Aorta (tissue), 5 donors: ENCODE measurements at regions not wholly inside any gene's neighbourhood (a gene's known extent, or its start where the extent isn't known, plus 50 kb on each side); places are given as distances from the start of the nearest gene placed in this dataset.

Experiments
- ATAC-seq: fragments of 200-7000 bp; cut with Tn5 transposase; one replicate; pipeline ENCODE4 v1.9.1; 2022; ENCODE audit warnings: moderate library complexity; ENCODE audit not compliant: low FRiP score
- DNase-seq, 2 donors: peaks; one replicate each; pipeline ENCODE4 v3.0.0-alpha.2; 2020
- H3K27ac ChIP-seq, 2 donors: one replicate each; pipeline ENCODE4 v1.5.1; 2013; ENCODE audit warnings: low read length in 2 of 2, mild to moderate bottlenecking in 2 of 2, moderate library complexity in 2 of 2, control low read depth in 1 of 2, inconsistent platforms in 1 of 2, low read depth in 1 of 2
- H3K27me3 ChIP-seq, 2 donors: one replicate each; pipeline ENCODE4 v1.6.1; 2013; ENCODE audit warnings: control low read depth in 1 of 2, low read length in 1 of 2, mild to moderate bottlenecking in 1 of 2, moderate library complexity in 1 of 2; ENCODE audit not compliant: insufficient read depth in 2 of 2, control insufficient read depth in 1 of 2
- H3K36me3 ChIP-seq, 2 donors: one replicate each; pipeline ENCODE4 v1.6.1; 2013; ENCODE audit warnings: control low read depth in 1 of 2, low read length in 1 of 2, mild to moderate bottlenecking in 1 of 2; ENCODE audit not compliant: insufficient read depth in 2 of 2, control insufficient read depth in 1 of 2
- H3K4me1 ChIP-seq, 2 donors: one replicate each; pipeline ENCODE4 v1.6.1; 2013; ENCODE audit warnings: low read length in 2 of 2, control low read depth in 1 of 2, mild to moderate bottlenecking in 1 of 2, moderate library complexity in 1 of 2; ENCODE audit not compliant: insufficient read depth in 2 of 2, control insufficient read depth in 1 of 2
- H3K4me3 ChIP-seq, 2 donors: one replicate each; pipeline ENCODE4 v1.5.1; 2013; ENCODE audit warnings: low read length in 2 of 2, control low read depth in 1 of 2, mild to moderate bottlenecking in 1 of 2
- H3K9me3 ChIP-seq: one replicate; pipeline ENCODE4 v1.6.1; 2013; ENCODE audit warnings: mild to moderate bottlenecking, low read length; ENCODE audit not compliant: control insufficient read depth
- WGBS, 2 donors: extraction: QIAGEN DNeasy Blood & Tissue Kit; methylation state at CpG; one replicate each; pipeline ENCODE4 v1.1.7; 2013; 5-methylcytosine and 5-hydroxymethylcytosine counted together
- intact Hi-C, 2 donors: fragments of 100-400 bp; cut with DNase I; formaldehyde crosslinking; loops; one replicate each; pipeline versions ENCODE4 v1.14.2 to v1.15.0; 2022
- donor health status: healthy with polysubstance abuse.
- donor health status: Bipolar disorder and iron deficiency.
- donor health status: DM: no; HTN: no; CAD: no.
- donor health status: DM: no; HTN: no; CAD: no.
- donor health status: DM: yes; HTN: yes; CAD: no.

DNA sequence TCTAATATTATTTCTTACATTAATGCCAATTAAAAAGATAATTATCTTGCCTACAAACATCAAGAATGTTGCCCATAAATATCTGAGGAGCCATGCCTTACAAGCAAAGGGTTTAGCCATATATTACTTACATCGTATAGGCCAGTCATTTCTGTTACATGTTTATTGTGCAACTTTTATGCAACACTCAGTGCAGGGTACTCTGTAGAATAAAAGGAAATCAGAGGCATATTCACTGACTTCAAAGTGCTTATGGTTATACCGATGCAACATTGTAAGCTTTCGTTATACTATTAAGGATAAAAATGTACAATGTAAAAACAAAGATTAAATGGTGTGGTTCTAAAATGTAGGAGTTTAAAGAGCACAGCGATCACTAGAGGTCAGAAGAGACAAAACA, 315.9 kb downstream of the PCDH10 start:
- Histone ChIP-seq H3K27me3 (no peaks in the 10 kb centered on the region), H3K4me3 (no peak overlapping the region), H3K9me3 (no peaks in the 10 kb centered on the region), H3K36me3 (no peaks in the 10 kb centered on the region), H3K27ac (no peak overlapping the region), H3K4me1 (no peaks in the 10 kb centered on the region)
- intact Hi-C loops = no loop called here
- no peak for ATAC-seq
- WGBS, 2 donors = 61 to 71% methylated on average over 4 of the region's 4 CpGs
- no peak for DNase-seq

DNA sequence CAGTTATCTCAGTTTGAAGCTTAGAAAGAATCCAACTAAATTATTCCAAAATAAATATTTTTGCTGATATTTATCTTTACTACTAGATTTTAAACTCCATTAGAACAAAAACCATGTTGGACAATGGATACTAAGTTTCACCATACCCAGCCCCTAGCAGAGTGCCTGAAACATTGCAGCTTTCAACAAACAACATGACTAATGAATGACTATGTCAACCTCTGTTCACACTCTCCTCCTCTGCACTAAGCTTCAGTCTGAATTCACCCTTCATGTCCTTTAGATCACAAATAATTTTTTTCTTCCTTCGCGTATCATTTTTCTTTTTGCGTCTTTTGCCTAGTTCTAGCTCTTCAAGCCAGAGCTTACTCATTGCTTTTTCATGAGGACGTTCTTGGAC, 315.2 kb downstream of the PCDH10 start:
- Histone ChIP-seq H3K27ac (no peak overlapping the region), H3K9me3 (no peaks in the 10 kb centered on the region), H3K36me3 (no peaks in the 10 kb centered on the region), H3K27me3 (no peaks in the 10 kb centered on the region), H3K4me1 (no peaks in the 10 kb centered on the region), H3K4me3 (no peak overlapping the region)
- intact Hi-C loops = no loop called here
- DNase-seq (no peak), ATAC-seq (no peak)
- WGBS, 2 donors = 39 to 42% methylated on average over 4 of the region's 4 CpGs

DNA sequence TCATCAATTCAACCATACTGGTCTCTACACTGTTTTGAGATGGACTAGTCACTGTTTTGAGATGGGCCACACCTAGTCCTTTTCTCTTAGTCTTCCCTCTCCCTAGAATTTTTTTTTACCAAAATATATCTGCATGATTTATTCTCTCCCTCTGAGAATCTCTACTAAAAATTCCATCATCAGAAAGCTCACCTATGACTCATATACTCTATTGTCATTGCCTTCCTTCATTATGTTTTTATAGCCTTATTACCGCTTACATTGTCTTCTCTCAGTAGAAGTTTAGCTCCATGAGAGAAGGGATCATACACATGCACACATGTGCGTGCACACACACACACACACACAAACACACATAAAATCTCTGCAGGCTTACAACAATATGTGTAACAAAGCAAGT, 303.6 kb downstream of the PCDH10 start:
- Histone ChIP-seq H3K9me3 (no peaks in the 10 kb centered on the region), H3K27me3 (no peaks in the 10 kb centered on the region), H3K27ac (no peak overlapping the region), H3K36me3 (no peaks in the 10 kb centered on the region), H3K4me1 (no peaks in the 10 kb centered on the region), H3K4me3 (no peak overlapping the region)
- WGBS, 2 donors = 93 to 98% methylated on average over 2 of the region's 2 CpGs
- intact Hi-C loops = no loop called here
- DNase-seq = no peak
- ATAC-seq = no peak

DNA sequence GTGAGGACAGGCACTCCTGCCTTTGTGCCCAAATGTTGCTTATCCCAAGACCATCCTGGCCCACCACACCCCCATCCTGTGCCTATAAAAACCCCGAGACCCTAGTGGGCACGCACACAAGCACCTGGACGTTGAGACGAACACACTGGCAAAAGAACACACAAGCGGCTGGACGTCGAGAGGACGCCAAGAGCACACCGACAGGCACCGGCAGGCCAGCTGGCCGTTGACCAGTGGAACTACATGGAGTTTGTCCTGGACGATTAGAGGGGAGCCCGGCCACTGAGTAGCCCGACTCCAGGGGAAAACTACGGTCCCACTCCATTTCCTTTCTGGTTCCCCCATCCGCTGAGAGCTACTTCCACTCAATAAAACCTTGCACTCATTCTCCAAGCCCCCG, 301.7 kb downstream of the PCDH10 start:
- Histone ChIP-seq H3K9me3 (no peaks in the 10 kb centered on the region), H3K36me3 (no peaks in the 10 kb centered on the region), H3K4me3 (no peak overlapping the region), H3K27me3 (no peaks in the 10 kb centered on the region), H3K4me1 (no peaks in the 10 kb centered on the region), H3K27ac (no peak overlapping the region)
- ATAC-seq (no peak), DNase-seq (no peak)
- intact Hi-C loops = no loop called here
- WGBS, 2 donors = 94 to 96% methylated on average over 17 of the region's 17 CpGs

DNA sequence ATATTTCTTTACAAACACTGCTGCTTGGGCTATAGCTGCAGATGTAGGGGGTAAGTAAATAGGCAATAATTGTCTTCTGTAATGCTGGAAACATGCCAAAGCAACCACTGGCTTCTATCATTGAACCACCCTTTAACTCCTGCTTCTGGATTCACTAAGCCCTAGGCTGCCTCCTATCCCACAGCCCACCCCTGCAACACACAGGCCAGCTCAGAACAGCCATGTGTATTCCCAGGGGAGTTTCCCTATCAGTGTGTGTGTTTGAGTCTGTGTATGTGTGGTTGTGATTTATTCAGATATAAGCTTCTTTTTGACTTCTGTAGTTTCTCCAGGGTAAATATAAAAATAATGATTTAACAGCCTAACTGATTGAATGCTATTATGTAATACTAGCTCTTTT, 291.3 kb downstream of the PCDH10 start:
- Histone ChIP-seq H3K27ac (no peak overlapping the region), H3K9me3 (no peaks in the 10 kb centered on the region), H3K4me3 (no peak overlapping the region), H3K4me1 (peaks cover 0 to 2% of the 10 kb centered on the region in 2 donors), H3K36me3 (no peaks in the 10 kb centered on the region), H3K27me3 (no peaks in the 10 kb centered on the region)
- no peak for DNase-seq
- no peak for ATAC-seq
- intact Hi-C loops = no loop called here

DNA sequence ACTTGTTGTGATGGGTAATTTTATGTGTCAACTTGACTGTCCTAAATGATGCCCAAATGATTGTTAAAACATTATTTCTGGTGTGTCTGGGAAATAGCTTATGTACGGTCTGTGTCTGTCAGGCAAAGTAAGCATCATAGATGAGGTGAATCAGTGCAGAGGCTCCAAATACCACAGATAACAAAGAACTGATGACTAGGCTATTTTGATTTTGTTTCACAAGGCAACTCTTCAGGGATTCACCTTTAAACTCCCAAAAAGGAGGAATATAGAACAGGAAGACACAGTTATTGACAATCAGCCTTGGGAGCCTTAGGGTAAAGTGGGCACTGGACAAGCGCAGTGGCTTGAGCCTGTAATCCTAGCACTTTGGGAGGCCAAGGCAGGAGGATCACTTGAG, 290.7 kb downstream of the PCDH10 start:
- H3K27me3 ChIP-seq = no peaks in the 10 kb centered on the region
- H3K4me3 ChIP-seq = no peak overlapping the region
- H3K36me3 ChIP-seq = no peaks in the 10 kb centered on the region
- DNase-seq (no peak), ATAC-seq (no peak)
- no peak overlapping the region for H3K27ac ChIP-seq
- WGBS, 2 donors = 92 to 96% methylated on average over 2 of the region's 2 CpGs
- peaks cover 0 to 2% of the 10 kb centered on the region in 2 donors for H3K4me1 ChIP-seq
- H3K9me3 ChIP-seq = no peaks in the 10 kb centered on the region
- intact Hi-C loops = no loop called here

DNA sequence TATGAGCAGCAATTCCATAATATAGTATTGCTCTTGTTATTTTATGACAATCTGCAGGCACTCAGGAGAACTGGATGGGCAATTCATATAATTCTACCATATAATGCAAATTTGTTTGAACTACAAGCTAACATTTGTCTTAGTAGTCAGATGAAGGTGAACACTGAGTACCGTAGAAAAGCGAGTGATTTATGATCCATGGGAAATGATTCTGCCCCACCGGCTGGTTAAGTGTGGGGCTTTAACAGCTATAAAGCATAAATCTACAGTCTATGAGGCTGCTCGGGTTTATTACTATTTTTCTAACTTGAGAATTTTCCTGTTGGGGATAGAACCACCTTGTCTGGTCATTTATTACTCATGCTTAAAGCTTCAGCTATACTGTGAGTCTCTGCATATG, 275.5 kb downstream of the PCDH10 start:
- Histone ChIP-seq H3K4me3 (no peak overlapping the region), H3K36me3 (no peaks in the 10 kb centered on the region), H3K4me1 (no peaks in the 10 kb centered on the region), H3K27ac (no peak overlapping the region), H3K9me3 (no peaks in the 10 kb centered on the region), H3K27me3 (no peaks in the 10 kb centered on the region)
- DNase-seq (no peak), ATAC-seq (no peak)
- WGBS, 2 donors = 40 to 55% methylated on average over 4 of the region's 4 CpGs
- intact Hi-C loops = no loop called here

DNA sequence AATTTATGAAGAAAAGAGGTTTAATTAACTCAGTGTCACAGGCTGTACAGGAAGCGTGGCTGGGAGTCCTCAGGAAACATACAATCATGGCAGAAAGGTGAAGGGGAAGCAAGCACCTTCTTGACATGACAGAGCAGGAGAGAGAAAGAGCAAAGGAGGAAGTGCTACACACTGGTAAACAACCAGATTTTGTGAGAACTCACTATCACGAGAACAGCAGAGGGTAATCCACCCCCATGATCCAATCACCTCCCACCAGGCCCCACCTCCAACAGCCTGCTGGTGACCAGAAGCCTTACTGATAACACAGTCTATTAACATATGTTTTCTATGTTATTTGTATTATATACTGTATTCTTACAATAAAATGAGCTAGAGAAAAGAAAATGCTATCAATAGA, 254.8 kb downstream of the PCDH10 start:
- H3K27me3 ChIP-seq = no peaks in the 10 kb centered on the region
- H3K9me3 ChIP-seq = no peaks in the 10 kb centered on the region
- H3K36me3 ChIP-seq = no peaks in the 10 kb centered on the region
- intact Hi-C loops = no loop called here
- ATAC-seq = no peak
- no peak overlapping the region for H3K4me3 ChIP-seq
- 36 to 83% methylated on average over 2 of the region's 2 CpGs for WGBS, 2 donors
- H3K27ac ChIP-seq = no peak overlapping the region
- no peak for DNase-seq
- H3K4me1 ChIP-seq = no peaks in the 10 kb centered on the region

DNA sequence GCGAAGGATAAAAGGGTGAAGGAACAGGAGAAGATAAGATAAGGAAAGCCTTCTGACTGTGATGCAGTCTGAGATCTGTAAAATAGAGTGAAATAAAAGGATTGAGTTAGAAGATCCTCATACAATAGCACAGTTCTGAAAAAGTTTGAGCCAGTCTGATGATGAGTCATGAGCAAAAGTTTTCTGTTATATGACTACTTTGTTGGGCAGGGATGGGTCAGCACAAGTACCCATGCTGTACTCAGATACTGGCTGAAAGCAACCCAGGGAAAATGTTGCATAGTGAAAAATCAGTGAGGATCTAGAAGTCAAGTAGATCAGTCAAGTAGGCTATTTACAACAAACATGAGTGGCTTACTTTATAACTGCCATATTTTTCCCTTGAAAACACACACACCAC, 253.5 kb downstream of the PCDH10 start:
- ATAC-seq (no peak), DNase-seq (no peak)
- H3K4me1 ChIP-seq = no peaks in the 10 kb centered on the region
- H3K9me3 ChIP-seq = no peaks in the 10 kb centered on the region
- H3K36me3 ChIP-seq = no peaks in the 10 kb centered on the region
- H3K27me3 ChIP-seq = no peaks in the 10 kb centered on the region
- intact Hi-C loops = no loop called here
- H3K4me3 ChIP-seq = no peak overlapping the region
- H3K27ac ChIP-seq = no peak overlapping the region
- 82 to 93% methylated on average over 1 of the region's 1 CpG for WGBS, 2 donors
